Tibial artery (tissue), 4 donors: ENCODE measurements at regions not wholly inside any gene's neighbourhood (a gene's known extent, or its start where the extent isn't known, plus 50 kb on each side); places are given as distances from the start of the nearest gene placed in this dataset.

Source experiments
- DNase-seq, 2 donors: peaks; one replicate each; pipeline ENCODE4 v3.0.0-alpha.2; 2019
- H3K27ac ChIP-seq, 2 donors: fragments of 200-600 bp; sonication (generic) in 1 of 2; 1 replicate in 1 of 2; 2 replicates in 1 of 2; pipeline ENCODE4 v1.5.1; 2018 to 2019; ENCODE audit warnings: mild to moderate bottlenecking in 1 of 2
- H3K27me3 ChIP-seq, 2 donors: fragments of 200-600 bp; sonication (generic) in 1 of 2; one replicate each; pipeline versions ENCODE4 v1.5.1 to v1.6.0; 2016 to 2019
- H3K36me3 ChIP-seq, 3 donors: fragments of 200-600 bp; sonication (generic) in 2 of 3; one replicate each; pipeline ENCODE4 v1.5.1; 2016 to 2019; ENCODE audit warnings: mild to moderate bottlenecking in 2 of 3
- H3K4me1 ChIP-seq, 4 donors: fragments of 200-600 bp; sonication (generic) in 2 of 4; 1 replicate in 3 of 4; 2 replicates in 1 of 4; pipeline ENCODE4 v1.5.1; 2016 to 2019
- H3K4me3 ChIP-seq, 2 donors: fragments of 200-600 bp; sonication (generic) in 1 of 2; 1 replicate in 1 of 2; 2 replicates in 1 of 2; pipeline ENCODE4 v1.5.1; 2018 to 2019; ENCODE audit warnings: mild to moderate bottlenecking in 2 of 2
- H3K9me3 ChIP-seq, 3 donors: fragments of 200-600 bp; sonication (generic) in 1 of 3; one replicate each; pipeline ENCODE4 v1.5.1; 2016 to 2019
- intact Hi-C: fragments of 100-400 bp; cut with DNase I; formaldehyde crosslinking; loops from one replicate; pipeline ENCODE4 v1.15.0; 2023; ENCODE audit warnings: low total_unique reads
- TF ChIP-seq, protein P1 (sequence below), 2 experiments: fragments of 200-600 bp in 1 of 2; fragments of 450-650 bp in 1 of 2; IDR thresholded peaks; one replicate each; pipeline ENCODE4 v1.5.1; 2017 to 2019; ENCODE audit warnings: antibody characterized with exemption in 2 of 2, mild to moderate bottlenecking in 1 of 2, moderate library complexity in 1 of 2

DNA sequence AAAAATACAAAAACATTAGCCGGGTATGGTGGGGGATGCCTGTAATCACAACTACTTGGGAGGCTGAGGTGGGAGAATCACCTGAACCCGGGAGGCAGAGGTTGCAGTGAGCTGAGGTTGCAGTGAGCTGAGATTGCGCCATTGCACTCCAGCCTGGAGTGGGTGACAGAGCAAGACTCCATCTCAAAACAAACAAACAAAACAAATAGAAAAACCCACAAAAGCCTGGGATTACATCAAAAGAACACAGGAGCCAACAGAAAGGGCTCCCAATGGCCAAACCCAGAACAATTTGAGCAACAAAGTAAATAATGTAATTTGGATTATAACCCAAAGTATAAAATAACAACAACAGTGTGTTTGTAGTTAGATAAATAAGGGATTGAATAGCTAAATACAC is 159.8 kb downstream of the UXS1 start:
- no peaks in the 10 kb centered on the region for H3K9me3 ChIP-seq
- intact Hi-C loops, result no loop called here

DNA sequence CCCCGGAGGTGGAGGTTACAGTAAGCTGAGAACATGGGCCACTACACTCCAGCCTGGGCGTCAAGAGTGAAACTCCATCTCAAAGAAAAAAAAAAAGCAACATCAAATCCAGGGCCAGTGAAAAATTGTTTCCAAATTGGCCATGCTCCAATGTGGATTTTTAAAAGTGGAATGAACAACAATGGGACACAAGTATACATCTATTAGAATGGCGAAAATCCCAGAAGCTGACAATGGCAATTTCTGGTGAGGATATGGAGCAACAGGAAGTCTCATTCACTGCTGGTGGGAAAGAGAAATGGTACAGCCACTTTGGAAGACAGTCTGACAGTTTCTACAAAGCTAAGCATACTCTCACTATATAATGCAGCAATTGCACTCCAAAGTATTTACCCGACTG is 161.4 kb downstream of the UXS1 start:
- Histone ChIP-seq H3K9me3 (no peaks in the 10 kb centered on the region), H3K4me1 (peaks cover 0 to 21% (median 17%) of the 10 kb centered on the region in 4 donors), H3K27me3 (no peaks in the 10 kb centered on the region), H3K4me3 (no peak overlapping the region), H3K27ac (no peak overlapping the region), H3K36me3 (no peaks in the 10 kb centered on the region)
- TF ChIP-seq, protein P1, sequence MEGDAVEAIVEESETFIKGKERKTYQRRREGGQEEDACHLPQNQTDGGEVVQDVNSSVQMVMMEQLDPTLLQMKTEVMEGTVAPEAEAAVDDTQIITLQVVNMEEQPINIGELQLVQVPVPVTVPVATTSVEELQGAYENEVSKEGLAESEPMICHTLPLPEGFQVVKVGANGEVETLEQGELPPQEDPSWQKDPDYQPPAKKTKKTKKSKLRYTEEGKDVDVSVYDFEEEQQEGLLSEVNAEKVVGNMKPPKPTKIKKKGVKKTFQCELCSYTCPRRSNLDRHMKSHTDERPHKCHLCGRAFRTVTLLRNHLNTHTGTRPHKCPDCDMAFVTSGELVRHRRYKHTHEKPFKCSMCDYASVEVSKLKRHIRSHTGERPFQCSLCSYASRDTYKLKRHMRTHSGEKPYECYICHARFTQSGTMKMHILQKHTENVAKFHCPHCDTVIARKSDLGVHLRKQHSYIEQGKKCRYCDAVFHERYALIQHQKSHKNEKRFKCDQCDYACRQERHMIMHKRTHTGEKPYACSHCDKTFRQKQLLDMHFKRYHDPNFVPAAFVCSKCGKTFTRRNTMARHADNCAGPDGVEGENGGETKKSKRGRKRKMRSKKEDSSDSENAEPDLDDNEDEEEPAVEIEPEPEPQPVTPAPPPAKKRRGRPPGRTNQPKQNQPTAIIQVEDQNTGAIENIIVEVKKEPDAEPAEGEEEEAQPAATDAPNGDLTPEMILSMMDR (IDR thresholded peaks at IDR 0.05), result no peak
- DNase-seq, result no peak
- intact Hi-C loops, result no loop called here

More for the DNA sequence above, 159.8 kb downstream of the UXS1 start:
- H3K4me3 ChIP-seq, result no peak overlapping the region
- peaks cover 0 to 28% (median 21%) of the 10 kb centered on the region in 4 donors for H3K4me1 ChIP-seq
- TF ChIP-seq, protein P1 (IDR thresholded peaks at IDR 0.05), result no peak
- no peak overlapping the region for H3K27ac ChIP-seq
- H3K36me3 ChIP-seq, result no peaks in the 10 kb centered on the region
- DNase-seq, result no peak
- H3K27me3 ChIP-seq, result no peaks in the 10 kb centered on the region

- DNase-seq, result peak; percentile 50 to 69
- intact Hi-C loops, result no loop called here
- Histone ChIP-seq H3K9me3 (no peaks in the 10 kb centered on the region), H3K27me3 (no peaks in the 10 kb centered on the region), H3K4me3 (peak overlapping the region; percentile 9 to 27), H3K27ac (peak overlapping the region; percentile 78), H3K4me1 (peaks cover 0 to 38% (median 26%) of the 10 kb centered on the region in 4 donors), H3K36me3 (no peaks in the 10 kb centered on the region)
- TF ChIP-seq, protein P1 (IDR thresholded peaks at IDR 0.05), result no peak
These were observed 163.5 kb downstream of the UXS1 start for GRCh38 chr2:106030287-106031268.

GRCh38 chr2:106028192-106028591 is 165.9 kb downstream of the UXS1 start:
- H3K36me3 ChIP-seq, result no peaks in the 10 kb centered on the region
- no peaks in the 10 kb centered on the region for H3K9me3 ChIP-seq
- DNase-seq, result no peak
- H3K4me3 ChIP-seq, result no peak overlapping the region
- TF ChIP-seq, protein P1 (IDR thresholded peaks at IDR 0.05), result no peak
- peaks cover 0 to 45% (median 31%) of the 10 kb centered on the region in 4 donors for H3K4me1 ChIP-seq
- intact Hi-C loops, result no loop called here
- H3K27me3 ChIP-seq, result no peaks in the 10 kb centered on the region
- no peak overlapping the region for H3K27ac ChIP-seq

DNA sequence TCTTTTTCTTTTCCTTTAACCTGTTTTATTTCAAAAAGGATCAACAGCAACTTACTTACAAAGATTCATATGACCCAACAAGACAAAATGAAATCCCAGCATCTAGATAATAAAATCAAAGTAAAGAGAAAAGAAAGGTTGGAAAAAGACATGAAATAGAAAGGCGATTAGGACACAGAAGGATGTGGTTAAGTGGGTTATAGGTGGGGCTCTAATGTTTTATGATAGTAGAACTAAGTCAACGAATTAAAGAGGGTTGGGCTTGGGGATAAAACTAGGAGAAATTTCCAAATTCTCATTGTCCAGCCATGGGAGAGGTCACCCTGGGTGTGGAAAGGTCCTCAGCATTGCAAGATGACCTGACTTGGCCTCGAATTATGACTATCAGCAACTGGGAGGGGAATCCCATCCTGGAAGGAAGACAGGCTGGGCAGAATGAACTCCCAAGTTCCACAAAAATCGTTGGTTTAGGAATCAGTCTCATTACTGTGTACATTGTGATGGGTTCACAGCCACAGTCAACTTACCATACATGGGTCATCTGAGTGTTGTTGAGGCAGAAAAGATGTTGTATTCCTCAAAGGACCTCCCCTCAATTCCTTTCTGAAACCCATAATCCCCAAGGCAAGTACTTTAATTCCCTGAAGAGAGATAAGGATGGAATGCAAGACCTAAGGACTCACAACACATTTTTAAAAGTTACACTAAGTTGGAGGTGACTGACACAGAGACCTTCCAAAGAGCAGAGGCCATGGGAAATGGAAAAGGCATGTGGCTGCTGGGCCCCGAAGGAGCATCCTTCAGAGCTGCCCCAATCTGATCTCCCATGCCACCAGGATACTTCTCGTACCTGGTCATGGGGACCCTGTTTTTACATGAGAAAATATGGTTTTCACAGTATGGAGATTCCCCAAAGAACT is 167.6 kb downstream of the UXS1 start:
- TF ChIP-seq, protein P1 (IDR thresholded peaks at IDR 0.05), result no peak
- intact Hi-C loops, result no loop called here

More for the DNA sequence above, 167.6 kb downstream of the UXS1 start:
- no peaks in the 10 kb centered on the region for H3K36me3 ChIP-seq
- peak overlapping the region; percentile 14 to 23 for H3K27ac ChIP-seq
- H3K9me3 ChIP-seq, result no peaks in the 10 kb centered on the region
- DNase-seq, result no peak
- H3K4me3 ChIP-seq, result no peak overlapping the region
- H3K27me3 ChIP-seq, result no peaks in the 10 kb centered on the region
- H3K4me1 ChIP-seq, result peaks cover 0 to 49% (median 34%) of the 10 kb centered on the region in 4 donors
